GM19035 (cell line): ENCODE measurements at regions not wholly inside any gene's neighbourhood (a gene's known extent, or its start where the extent isn't known, plus 50 kb on each side); places are given as distances from the start of the nearest gene placed in this dataset.
A peak's percentile ranks its signal among the peaks of the same experiment; 100 is the strongest.
"Not testable (repeated sequence)": the region's sequence is repeated elsewhere in the genome, so short reads cannot be mapped to it uniquely, and the experiment has no call there.

Source experiments
- ATAC-seq: cut with Tn5 transposase; IDR thresholded peaks from one replicate; pipeline ENCODE4 v1.9.1; 2021; ENCODE audit not compliant: unreplicated experiment

DNA sequence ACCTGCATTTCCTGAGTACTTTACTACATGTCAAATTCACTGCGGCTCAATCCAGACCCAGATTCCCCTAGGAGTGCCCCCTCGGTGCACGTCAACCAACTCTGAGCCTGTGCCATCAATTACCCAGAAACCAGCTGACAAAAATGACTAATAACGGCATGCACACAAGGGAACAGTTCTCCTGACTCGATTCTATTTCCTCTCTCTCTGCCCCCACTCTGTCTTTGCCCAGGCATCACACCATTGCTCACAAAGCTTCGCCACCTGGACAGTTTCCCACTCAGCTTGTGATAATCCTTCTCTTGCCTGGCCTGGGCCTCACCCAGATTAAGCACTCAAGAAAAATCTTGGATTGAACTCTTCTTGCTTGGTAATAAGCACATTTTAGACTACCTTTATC lies 115.3 kb upstream of the NDUFV2 start:
- ATAC-seq: no peak

DNA sequence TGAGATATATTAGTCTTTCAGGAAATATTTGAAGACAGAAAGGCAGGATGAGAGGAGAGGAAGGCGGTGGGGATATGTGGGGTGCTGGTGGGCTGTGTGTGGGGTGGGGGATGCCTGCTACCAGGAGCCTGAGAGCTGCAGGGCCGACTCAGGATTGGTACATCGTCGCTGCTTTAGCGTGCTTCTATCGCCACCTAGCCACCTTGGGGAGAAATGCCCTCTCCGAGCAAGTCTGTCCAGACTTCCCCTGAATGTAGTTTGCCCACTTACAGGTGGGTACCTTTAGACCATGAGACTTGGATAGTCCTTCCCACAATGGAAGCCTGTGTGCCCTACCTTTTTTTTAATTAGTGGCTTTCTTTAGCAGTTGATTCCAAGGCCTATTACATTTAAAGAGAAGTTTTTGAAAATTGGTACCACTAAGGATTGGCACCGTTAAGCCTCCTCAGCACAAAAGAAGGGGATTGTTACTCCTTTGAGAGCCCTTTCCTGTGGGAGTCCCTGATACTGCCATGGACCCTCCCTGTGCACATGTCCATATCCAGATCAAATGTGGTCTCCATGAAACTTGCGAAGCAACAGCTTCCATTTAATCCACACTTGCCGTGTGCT lies 114.1 kb upstream of the NDUFV2 start:
- ATAC-seq: peak; percentile 77

DNA sequence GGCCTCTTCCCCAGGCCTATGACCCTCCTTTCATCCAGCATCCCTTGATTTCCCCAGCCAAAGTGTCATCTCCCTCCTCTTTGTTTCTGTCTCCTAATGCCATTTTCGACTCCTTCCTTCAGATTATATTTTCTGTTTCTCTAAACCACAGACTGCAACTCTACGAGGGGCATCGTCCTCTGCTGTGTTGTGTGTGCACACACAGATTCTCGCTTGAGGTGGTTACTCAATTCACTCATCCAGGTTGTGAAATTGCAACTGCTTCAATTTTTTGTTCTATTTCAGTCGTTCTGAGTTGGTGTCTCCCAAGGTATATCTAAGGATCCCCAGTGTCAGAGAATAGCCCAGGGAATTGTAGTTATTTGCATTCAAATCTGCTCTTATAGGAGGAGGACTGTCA lies 113.5 kb upstream of the NDUFV2 start:
- no peak for ATAC-seq

DNA sequence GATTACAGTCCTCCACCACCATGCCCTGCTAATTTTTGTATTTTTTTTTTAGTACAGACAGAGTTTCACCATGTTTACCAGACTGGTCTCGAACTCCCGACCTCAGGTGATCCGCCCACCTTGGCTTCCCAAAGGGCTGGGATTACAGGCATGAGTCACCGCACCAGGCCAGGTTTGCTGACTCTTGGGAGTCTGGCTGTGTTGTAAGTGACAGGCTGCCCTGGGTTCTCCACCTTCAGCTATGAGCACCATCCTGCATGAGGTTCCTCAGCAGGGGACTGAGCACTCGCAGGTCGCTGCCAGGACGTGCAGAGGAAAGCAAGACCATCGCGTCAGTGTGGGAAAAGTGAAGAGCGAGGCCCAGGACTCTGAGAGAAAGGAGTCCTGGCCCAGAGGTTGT lies 112.6 kb upstream of the NDUFV2 start:
- ATAC-seq: no peak

DNA sequence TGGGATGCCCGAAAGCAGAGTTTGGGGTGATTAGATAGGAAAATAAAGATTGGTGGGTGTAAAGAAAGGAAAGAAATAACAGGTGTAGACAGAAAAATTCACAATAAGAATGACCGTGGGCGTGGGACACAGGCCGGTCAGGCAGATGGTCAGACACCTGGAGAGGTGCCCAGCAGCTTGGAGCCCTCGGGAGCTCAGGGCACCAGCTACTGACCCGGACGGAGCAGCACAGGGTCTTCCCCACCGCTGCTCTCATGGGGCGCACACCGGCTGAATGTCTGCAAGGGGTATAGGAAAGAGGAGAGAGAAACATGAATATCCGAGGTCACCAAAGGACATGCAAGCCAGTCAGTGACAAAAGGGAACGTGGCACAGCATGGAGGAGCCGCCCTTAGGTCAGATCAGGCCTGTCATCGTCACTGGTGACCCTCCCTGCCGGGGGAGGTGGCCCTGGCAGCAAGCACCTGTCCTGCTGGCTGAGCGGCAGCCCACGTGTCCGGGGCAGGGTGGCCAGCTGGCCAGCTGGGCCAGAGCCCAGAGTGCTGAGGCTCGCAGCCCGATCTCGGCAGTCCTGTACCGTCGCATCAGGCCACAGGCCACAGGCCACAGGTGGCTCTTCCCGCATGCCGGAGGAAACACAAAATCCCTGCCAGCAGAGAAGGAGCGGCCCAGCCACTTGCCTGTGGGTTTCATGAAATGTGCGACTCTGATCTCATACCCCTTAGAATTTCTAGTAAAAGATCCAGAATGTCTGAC lies 112.0 kb upstream of the NDUFV2 start:
- ATAC-seq: no peak

DNA sequence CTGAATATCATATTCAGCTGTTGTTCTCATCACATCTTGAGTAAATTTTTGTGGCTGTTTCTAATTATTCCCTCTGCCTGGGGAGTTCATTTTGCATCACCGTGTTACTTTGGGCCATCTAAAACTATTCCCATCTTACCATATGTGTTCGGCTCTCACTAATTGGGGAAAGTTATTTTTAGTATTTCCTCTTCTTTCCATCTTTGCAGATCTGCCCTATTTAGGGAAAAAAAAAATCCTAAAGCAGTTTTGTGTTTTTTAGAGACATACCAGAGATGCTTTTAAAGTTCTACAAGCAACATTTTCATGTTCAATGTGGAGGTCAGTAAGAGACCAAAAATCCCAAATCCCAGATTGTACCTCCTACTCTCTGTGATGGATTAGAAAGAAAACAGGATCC lies 111.3 kb upstream of the NDUFV2 start:
- no peak for ATAC-seq

DNA sequence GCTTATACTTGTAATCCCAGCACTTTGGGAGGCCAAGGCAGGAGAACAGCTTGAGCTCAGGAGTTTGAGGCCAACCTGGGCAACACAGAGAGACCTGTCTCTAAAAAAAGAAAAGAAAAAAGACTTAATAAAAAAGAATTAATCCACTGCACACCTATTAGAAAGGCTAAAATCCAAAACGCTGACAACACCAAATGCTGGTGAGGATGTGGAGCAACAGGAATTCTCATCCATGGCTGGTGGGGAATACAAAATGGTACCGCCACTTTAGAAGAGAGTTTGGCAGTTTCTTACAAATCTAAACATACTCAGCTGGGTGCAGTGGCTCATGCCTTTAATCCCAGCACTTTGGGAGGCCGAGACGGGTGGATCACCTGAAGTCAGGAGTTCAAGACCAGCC lies 110.0 kb upstream of the NDUFV2 start:
- ATAC-seq: not testable (repeated sequence)

DNA sequence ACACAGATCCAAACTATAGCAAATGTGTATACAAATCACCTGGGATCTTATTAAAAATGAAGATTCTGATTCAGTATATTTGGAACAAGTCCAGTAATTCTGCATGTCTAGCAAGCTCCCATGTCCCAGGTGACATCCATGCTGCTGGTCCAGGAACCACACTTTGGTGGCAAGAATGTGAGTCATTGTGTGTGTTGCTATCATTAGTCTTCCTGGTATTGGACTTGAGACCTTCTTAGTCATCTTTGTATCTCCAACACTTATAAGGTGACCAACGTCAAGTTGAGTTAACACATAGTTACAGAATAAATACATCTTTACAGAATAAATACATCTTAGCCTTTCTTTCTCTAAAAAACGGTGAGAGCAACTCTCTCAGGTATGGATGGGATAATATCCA lies 107.9 kb upstream of the NDUFV2 start:
- no peak for ATAC-seq

DNA sequence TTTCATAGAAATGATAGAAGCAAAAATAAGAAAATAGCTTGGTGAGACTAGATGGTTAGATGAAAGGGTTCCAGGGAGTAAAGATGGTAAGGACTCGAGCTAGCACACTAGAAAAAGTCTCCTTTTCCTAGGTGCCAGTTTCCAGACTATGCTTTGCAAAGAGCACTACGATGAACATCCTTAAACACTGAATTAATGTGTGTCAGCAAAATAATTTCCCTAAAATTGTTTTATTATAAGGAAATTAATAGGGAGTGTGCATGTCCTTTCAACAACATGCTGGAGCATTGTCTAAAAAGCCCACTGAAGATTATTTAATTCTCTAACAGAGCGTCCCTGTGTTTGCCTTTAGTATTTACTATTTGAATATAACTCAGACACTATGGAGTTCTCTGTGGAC lies 107.4 kb upstream of the NDUFV2 start:
- no peak for ATAC-seq

DNA sequence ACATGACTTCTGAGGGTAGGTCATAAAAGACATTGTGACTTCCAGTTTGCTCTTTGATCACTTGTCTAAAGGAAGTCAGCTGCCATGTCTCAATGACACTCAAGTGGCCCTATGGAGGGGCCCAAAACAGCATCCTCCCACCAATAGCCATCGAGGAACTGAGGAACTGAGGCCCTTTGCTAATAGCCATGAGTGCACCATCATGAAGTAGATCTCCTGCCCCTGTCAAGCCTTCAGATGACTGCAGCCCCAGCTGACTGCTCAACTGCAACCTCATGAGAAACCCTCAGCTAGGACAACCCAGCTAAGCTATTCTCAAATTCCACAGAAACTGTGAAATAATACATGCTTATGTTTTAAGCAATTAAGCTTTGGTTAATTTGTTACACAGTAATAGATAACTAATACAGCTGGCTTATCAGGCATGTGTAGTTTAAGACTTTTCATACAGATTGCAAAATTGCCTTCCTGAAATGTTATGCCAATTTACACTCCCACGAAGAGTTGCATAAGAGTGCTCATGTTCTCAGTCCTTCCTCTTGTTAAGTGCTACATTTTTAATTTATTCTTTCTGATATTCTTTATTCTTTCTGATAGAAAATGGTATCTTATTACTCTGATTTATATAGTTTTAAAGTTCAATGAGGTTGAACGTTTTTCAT lies 105.6 kb upstream of the NDUFV2 start:
- no peak for ATAC-seq

DNA sequence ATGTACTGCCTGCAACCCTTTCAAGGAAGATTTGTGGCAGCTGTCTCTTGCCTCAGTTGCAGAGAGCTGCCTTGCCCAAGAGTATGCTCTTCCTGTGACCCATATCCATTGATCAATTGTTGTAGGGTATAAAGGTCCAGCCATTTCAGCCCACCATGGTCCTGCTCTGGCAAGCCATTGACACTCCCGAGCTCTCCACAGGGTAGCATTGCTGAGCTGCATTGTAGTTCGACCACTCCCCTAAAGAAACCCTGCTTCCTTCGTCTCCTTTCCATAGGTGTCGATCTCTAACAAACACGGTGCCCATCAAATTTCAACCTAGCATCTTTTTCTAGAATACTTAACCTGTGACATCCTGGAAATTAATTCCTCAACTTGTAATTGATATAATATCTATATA lies 104.9 kb upstream of the NDUFV2 start:
- no peak for ATAC-seq

DNA sequence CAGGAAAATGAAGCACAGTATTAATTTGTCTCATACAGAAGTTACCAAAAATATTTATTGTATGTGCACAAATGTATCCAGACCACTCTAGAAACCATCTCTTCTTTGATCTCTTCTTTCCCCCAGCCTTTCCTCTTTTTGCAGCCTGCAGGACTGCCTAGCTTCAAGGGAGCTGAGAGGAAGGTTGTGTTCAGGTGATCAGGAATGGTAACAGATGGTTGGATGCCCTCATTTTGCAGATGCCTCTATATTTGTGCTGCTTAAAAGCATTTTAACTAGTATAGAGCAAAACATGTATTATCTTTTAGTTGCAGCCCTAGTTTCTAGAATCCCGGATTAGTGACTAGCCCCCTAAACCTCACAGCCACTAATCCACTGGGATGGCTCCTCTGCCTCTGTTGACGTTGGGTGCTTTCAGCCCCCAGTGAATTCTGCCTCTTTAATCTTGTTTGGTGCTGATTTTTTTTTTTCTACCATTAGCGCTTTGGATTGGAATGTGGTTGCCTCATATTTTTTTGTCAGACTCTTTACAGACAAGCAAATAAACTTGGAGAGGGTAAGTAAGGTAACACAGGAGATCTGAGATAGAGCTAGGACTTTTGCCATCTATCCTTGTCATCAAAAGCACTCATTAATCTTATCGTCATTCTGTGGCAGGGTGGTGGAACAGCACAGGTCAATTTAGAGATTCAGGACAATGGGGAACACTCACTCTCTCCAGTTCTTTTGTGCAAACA lies 103.8 kb upstream of the NDUFV2 start:
- no peak for ATAC-seq

DNA sequence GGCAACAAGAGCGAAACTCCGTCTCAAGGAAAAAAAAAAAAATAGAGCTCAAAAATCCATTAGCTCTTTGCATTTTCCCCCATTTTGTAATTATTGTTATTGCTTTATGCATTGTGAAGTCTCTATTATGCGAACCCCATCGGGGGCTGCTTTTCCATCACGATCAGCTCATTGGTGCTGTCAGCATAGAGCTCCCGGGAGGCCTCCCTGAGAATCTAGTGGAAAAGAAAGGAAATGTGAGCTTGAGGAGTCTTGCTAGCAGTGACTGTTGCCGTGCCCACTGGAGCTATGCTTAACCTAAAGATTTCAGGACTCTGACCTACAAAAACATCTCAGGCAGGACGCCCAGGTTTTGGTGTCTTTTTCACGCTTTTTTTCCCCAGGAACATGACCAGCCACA lies 102.6 kb upstream of the NDUFV2 start:
- ATAC-seq: no peak

DNA sequence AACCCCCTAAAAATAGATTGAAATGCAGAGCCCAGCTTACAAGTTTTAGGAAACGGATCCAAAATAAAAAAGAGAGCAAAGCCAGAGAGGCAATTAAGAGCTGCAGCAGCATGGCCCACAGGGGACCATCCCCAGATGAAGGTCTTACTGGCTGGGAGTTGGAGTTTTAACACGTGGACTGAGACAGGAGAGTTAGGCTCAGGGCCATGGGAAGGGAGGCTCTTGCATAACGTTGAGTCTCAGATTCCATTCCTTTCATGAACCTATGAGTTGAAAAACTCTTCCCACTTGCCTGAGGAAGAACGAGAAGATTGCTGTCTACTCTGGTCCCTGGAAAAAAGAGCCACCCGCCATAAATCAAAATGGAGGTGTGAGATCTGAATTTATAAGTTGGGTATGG lies 101.8 kb upstream of the NDUFV2 start:
- no peak for ATAC-seq

DNA sequence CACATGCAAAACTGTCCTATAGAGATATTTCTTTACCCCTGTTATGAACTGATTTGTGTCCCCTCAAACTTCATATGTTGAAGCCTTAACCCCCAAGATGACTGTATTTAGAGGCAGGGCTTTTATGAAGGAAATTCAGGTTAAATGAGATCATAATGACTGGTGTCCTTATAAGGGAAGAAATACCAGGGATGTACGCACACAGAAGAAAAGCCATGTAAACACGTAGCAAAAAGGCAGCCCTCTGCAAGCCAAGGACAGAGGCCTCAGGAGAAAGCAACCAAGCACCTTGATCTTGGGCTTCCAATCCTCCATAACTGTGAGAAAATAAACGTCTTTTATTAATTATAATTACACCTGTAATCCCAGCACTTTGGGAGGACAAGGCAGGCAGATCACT lies 101.3 kb upstream of the NDUFV2 start:
- no peak for ATAC-seq

DNA sequence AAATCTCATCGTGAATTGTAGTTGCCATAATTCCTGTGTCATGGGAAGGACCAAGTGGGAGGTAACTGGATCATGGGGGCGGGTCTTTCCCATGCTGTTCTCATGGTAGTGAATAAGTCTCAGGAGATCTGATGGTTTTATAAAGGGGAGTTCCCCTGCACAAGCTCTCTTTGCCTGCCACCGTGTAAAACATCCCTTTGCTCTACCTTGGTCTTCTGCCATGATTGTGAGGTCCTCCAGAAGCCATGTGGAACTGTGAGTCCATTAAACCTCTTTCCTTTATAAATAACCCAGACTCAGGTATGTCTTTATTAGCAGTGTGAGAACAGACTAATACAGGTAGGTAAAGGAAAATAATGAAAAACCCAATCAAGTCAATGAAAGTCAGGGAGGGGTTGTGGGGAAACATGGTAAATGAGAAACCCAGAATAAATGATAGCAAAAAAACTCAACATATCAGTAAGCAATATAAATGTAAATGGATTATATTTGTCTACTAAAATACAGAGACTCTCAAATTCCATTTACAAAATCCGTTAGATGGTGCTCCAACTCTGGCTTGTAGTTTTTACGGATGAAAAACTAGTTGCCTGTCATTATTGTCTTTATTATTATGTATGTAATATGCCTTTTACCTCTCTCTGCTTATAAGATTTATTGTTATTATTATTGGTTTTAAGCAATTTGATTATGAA lies 98.9 kb upstream of the NDUFV2 start:
- ATAC-seq: no peak

DNA sequence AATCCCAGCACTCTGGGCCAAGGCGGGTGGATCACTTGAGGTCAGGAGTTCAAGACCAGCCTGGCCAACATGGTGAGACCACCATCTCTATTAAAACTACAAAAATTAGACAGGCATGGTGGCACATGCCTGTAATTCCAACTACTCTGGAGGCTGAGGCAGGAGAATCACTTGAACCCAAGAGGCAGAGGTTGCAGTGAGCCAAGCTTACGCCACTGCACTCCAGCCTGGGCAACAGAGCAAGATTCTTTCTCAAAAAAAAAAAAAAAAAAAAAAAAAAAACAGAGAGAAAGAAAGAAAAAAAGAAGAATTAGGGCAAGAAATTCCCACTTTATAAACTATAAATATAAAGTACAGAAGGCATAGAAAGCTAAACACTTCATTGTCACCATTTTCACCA lies 98.2 kb upstream of the NDUFV2 start:
- not testable (repeated sequence) for ATAC-seq

DNA sequence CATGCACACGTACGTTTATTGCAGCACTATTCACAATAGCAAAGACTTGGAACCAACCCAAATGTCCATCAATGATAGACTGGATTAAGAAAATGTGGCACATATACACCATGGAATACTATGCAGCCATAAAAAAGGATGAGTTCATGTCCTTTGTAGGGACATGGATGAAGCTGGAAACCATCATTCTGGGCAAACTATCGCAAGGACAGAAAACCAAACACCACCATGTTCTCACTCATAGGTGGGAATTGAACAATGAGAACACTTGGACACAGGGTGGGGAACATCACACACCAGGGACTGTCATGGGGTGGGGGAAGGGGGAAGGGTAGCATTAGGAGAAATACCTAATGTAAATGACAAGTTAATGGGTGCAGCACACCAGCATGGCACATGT lies 94.8 kb upstream of the NDUFV2 start:
- not testable (repeated sequence) for ATAC-seq

DNA sequence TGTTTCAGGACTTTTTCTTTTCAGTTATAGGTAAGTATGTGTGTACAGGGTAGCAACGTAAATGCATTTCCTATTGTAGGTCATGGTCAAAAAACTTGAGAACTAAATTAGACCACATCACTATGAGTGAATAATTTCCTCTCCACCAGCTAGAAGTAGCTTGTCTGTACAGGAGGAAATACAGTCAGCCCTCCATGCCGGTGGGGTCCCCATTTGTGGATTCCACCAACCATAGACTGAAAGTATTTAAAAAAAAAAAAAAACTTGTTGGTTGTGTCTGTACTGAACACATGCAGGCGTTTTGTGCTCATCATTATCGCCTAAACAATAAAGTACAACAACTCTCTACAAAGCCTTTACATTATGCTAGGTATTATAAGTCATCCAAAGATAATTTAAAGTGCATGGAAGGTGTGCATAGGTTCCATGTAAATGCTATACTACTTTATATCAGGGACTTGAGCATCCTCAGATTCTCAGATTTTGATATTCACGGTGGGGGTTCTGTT lies 94.2 kb upstream of the NDUFV2 start:
- ATAC-seq: no peak

DNA sequence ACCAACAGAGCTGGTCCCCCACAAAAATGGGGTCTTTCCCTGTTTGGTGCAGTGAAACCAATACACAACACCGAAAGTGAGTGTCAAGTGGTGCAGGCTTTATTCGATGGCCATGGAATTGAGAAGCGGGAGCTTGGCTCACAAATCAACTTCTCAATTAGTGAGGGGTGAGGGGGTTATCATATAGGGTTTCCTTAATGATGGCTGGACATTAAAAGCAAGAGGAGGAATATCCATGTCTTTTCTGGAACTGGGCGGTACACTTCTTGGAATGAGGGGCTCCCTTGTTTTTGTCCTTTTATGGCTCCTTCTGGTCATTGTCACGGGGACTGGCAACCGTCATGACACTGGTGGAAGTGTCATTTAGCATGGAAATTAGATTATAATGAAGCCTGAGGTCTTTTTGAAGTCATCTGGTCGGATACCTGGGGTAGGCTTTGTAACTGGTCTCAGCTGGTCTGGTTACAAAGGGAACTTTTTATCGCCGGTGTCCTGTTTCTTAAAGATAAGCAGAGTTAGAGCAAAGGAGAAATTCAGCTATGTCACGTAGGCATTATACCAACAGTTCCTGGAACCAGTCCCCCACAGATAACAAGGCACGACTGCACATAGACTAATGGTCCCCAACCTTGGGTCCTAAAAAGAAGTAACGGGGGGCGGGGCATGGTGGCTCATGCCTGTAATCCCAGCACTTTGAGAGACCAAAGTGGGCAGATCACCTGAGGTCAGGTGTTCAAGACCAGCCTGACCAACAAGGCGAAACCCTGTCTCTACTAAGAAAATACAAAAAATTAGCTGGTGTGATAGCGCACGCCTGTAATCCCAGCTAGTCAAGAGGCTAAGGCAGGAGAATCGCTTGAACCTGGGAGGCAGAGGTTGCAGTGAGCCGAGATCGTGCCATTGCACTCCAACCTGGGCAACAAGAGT lies 93.5 kb upstream of the NDUFV2 start:
- no peak for ATAC-seq
